Liver (tissue), 3 donors: ENCODE measurements at regions not wholly inside any gene's neighbourhood (a gene's known extent, or its start where the extent isn't known, plus 50 kb on each side); places are given as distances from the start of the nearest gene placed in this dataset.

Experiments used
- SP1 ChIP-seq: IDR thresholded peaks from 2 replicates; pipeline ENCODE4 v1.6.1; 2018; ENCODE audit warnings: antibody characterized with exemption, mild to moderate bottlenecking
- TAF1 ChIP-seq: conservative IDR thresholded peaks from 2 replicates; pipeline ENCODE4 v1.6.1; 2016; ENCODE audit warnings: antibody characterized with exemption, mild to moderate bottlenecking
- YY1 ChIP-seq: IDR thresholded peaks from 2 replicates; pipeline ENCODE4 v1.6.1; 2016; ENCODE audit warnings: antibody characterized with exemption, mild to moderate bottlenecking
- TF ChIP-seq, protein P1 (sequence below): fragments of 150-350 bp; IDR thresholded peaks from 2 replicates; pipeline ENCODE4 v1.5.1; 2017; ENCODE audit warnings: improper control_type of control experiment, low read depth, low read length; ENCODE audit not compliant: missing input control
- donor health status: healthy.
- donor health status: healthy.

DNA sequence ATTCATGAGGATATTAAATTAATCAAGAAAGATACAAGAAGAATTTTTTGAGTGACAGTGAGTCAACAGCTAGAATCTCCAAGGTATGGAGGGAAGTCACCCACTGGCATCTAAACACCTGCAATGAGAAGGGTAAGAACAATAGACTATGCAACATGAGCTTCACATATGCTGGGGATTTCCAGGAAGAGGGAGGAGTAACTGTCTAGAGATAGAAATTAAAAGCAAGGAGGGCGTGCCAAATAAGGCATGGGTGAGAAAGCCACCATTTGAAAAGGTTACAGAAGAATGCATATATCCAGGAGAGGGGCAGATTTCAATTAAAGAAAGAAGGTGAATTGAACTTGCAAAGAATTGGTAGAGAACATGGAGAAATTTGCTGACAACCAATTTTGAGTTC, 365.7 kb downstream of the GPR37 start:
- TF ChIP-seq SP1 (no peak), YY1 (no peak), TAF1 (no peak)
- TF ChIP-seq, protein P1, sequence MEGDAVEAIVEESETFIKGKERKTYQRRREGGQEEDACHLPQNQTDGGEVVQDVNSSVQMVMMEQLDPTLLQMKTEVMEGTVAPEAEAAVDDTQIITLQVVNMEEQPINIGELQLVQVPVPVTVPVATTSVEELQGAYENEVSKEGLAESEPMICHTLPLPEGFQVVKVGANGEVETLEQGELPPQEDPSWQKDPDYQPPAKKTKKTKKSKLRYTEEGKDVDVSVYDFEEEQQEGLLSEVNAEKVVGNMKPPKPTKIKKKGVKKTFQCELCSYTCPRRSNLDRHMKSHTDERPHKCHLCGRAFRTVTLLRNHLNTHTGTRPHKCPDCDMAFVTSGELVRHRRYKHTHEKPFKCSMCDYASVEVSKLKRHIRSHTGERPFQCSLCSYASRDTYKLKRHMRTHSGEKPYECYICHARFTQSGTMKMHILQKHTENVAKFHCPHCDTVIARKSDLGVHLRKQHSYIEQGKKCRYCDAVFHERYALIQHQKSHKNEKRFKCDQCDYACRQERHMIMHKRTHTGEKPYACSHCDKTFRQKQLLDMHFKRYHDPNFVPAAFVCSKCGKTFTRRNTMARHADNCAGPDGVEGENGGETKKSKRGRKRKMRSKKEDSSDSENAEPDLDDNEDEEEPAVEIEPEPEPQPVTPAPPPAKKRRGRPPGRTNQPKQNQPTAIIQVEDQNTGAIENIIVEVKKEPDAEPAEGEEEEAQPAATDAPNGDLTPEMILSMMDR, result no peak
